Mucosa of stomach (tissue), 1 donor: ENCODE measurements at regions not wholly inside any gene's neighbourhood (a gene's known extent, or its start where the extent isn't known, plus 50 kb on each side); places are given as distances from the start of the nearest gene placed in this dataset.

Experiments used
- H3K27me3 ChIP-seq: one replicate; pipeline ENCODE4 v1.7.0; 2013; ENCODE audit warnings: mild to moderate bottlenecking, low read length; ENCODE audit not compliant: control insufficient read depth, insufficient read depth
- H3K36me3 ChIP-seq: one replicate; pipeline ENCODE4 v1.7.0; 2013; ENCODE audit warnings: low read length; ENCODE audit not compliant: control insufficient read depth, insufficient read depth
- H3K4me1 ChIP-seq: one replicate; pipeline ENCODE4 v1.7.0; 2013; ENCODE audit warnings: mild to moderate bottlenecking, low read length; ENCODE audit not compliant: control insufficient read depth, insufficient read depth
- H3K4me3 ChIP-seq: one replicate; pipeline ENCODE4 v1.7.0; 2013; ENCODE audit warnings: low read length
- H3K9ac ChIP-seq: one replicate; pipeline ENCODE4 v1.7.0; 2013; ENCODE audit warnings: mild to moderate bottlenecking, low read length, moderate library complexity
- H3K9me3 ChIP-seq: one replicate; pipeline ENCODE4 v1.7.0; 2013; ENCODE audit warnings: mild to moderate bottlenecking, low read length, moderate library complexity; ENCODE audit not compliant: control insufficient read depth
- donor health status: Pancreatic carcinoma.

GRCh38 chr11:130785380-130786116 lies 130.7 kb downstream of the SNX19 start:
- Histone ChIP-seq H3K4me1 (no peaks in the 10 kb centered on the region), H3K9ac (no peak overlapping the region), H3K9me3 (no peaks in the 10 kb centered on the region), H3K27me3 (no peaks in the 10 kb centered on the region), H3K36me3 (no peaks in the 10 kb centered on the region), H3K4me3 (no peak overlapping the region)

GRCh38 chr11:130786586-130786985 lies 129.7 kb downstream of the SNX19 start:
- no peak overlapping the region for H3K9ac ChIP-seq
- H3K4me3 ChIP-seq, result no peak overlapping the region
- H3K9me3 ChIP-seq, result no peaks in the 10 kb centered on the region
- no peaks in the 10 kb centered on the region for H3K36me3 ChIP-seq
- no peaks in the 10 kb centered on the region for H3K27me3 ChIP-seq
- H3K4me1 ChIP-seq, result no peaks in the 10 kb centered on the region

- Histone ChIP-seq H3K9ac (no peak overlapping the region), H3K9me3 (no peaks in the 10 kb centered on the region), H3K27me3 (no peaks in the 10 kb centered on the region), H3K36me3 (no peaks in the 10 kb centered on the region), H3K4me1 (no peaks in the 10 kb centered on the region), H3K4me3 (no peak overlapping the region)
Observed at GRCh38 chr11:130787092-130787616, 129.1 kb downstream of the SNX19 start.

GRCh38 chr11:130787973-130788570 lies 128.2 kb downstream of the SNX19 start:
- H3K27me3 ChIP-seq, result no peaks in the 10 kb centered on the region
- no peak overlapping the region for H3K4me3 ChIP-seq

GRCh38 chr11:130789056-130789640 lies 127.1 kb downstream of the SNX19 start:
- Histone ChIP-seq H3K9ac (no peak overlapping the region), H3K27me3 (no peaks in the 10 kb centered on the region), H3K4me3 (no peak overlapping the region), H3K36me3 (no peaks in the 10 kb centered on the region), H3K4me1 (peaks cover 6% of the 10 kb centered on the region), H3K9me3 (no peaks in the 10 kb centered on the region)

More at GRCh38 chr11:130787973-130788570, 128.2 kb downstream of the SNX19 start:
- H3K36me3 ChIP-seq, result no peaks in the 10 kb centered on the region
- no peak overlapping the region for H3K9ac ChIP-seq
- H3K9me3 ChIP-seq, result no peaks in the 10 kb centered on the region
- peaks cover under 1% of the 10 kb centered on the region for H3K4me1 ChIP-seq

GRCh38 chr11:130790689-130791088 lies 125.6 kb downstream of the SNX19 start:
- H3K27me3 ChIP-seq, result no peaks in the 10 kb centered on the region
- peaks cover 6% of the 10 kb centered on the region for H3K4me1 ChIP-seq
- H3K9me3 ChIP-seq, result no peaks in the 10 kb centered on the region
- H3K4me3 ChIP-seq, result no peak overlapping the region
- H3K9ac ChIP-seq, result no peak overlapping the region
- H3K36me3 ChIP-seq, result no peaks in the 10 kb centered on the region

- H3K36me3 ChIP-seq, result no peaks in the 10 kb centered on the region
- H3K9ac ChIP-seq, result no peak overlapping the region
- H3K4me1 ChIP-seq, result peaks cover 6% of the 10 kb centered on the region
- no peaks in the 10 kb centered on the region for H3K27me3 ChIP-seq
- no peaks in the 10 kb centered on the region for H3K9me3 ChIP-seq
- H3K4me3 ChIP-seq, result no peak overlapping the region
Observed at GRCh38 chr11:130792772-130793171, 123.5 kb downstream of the SNX19 start.

GRCh38 chr11:130796828-130797227 lies 119.5 kb downstream of the SNX19 start:
- Histone ChIP-seq H3K36me3 (no peaks in the 10 kb centered on the region), H3K4me3 (no peak overlapping the region), H3K9me3 (no peaks in the 10 kb centered on the region), H3K9ac (no peak overlapping the region), H3K4me1 (peaks cover 6% of the 10 kb centered on the region), H3K27me3 (no peaks in the 10 kb centered on the region)

- Histone ChIP-seq H3K9ac (no peak overlapping the region), H3K4me3 (no peak overlapping the region), H3K9me3 (no peaks in the 10 kb centered on the region), H3K4me1 (peaks cover 3% of the 10 kb centered on the region), H3K36me3 (no peaks in the 10 kb centered on the region), H3K27me3 (no peaks in the 10 kb centered on the region)
Observed at GRCh38 chr11:130798280-130798679, 118.0 kb downstream of the SNX19 start.

GRCh38 chr11:130798801-130799200 lies 117.5 kb downstream of the SNX19 start:
- no peaks in the 10 kb centered on the region for H3K9me3 ChIP-seq
- no peaks in the 10 kb centered on the region for H3K4me1 ChIP-seq
- no peak overlapping the region for H3K9ac ChIP-seq
- no peak overlapping the region for H3K4me3 ChIP-seq
- H3K27me3 ChIP-seq, result no peaks in the 10 kb centered on the region
- H3K36me3 ChIP-seq, result no peaks in the 10 kb centered on the region

- H3K9me3 ChIP-seq, result no peaks in the 10 kb centered on the region
- H3K36me3 ChIP-seq, result no peaks in the 10 kb centered on the region
- H3K4me3 ChIP-seq, result no peak overlapping the region
- no peaks in the 10 kb centered on the region for H3K4me1 ChIP-seq
- H3K27me3 ChIP-seq, result no peaks in the 10 kb centered on the region
- no peak overlapping the region for H3K9ac ChIP-seq
Observed at GRCh38 chr11:130801333-130802122, 114.8 kb downstream of the SNX19 start.
